Spleen (tissue), 7 donors: ENCODE measurements at regions not wholly inside any gene's neighbourhood (a gene's known extent, or its start where the extent isn't known, plus 50 kb on each side); places are given as distances from the start of the nearest gene placed in this dataset.

Experiments used
- POLR2A ChIP-seq, 3 donors: fragments of 450-650 bp; IDR thresholded peaks; one replicate each; pipeline ENCODE4 v1.5.1; 2017; ENCODE audit warnings: antibody characterized with exemption in 3 of 3, mild to moderate bottlenecking in 1 of 3
- POLR2AphosphoS5 ChIP-seq, 3 donors: sonication (generic); formaldehyde crosslinking; IDR thresholded peaks; one replicate each; pipeline ENCODE4 v1.5.1; 2017; ENCODE audit warnings: antibody characterized with exemption in 3 of 3
- TF ChIP-seq, protein P1 (sequence below), 11 experiments: fragments of 200-600 bp in 7 of 11; fragments of 450-650 bp in 4 of 11; sonication (generic) in 4 of 11; IDR thresholded peaks in 8 of 11; conservative IDR thresholded peaks in 3 of 11; 1 replicate in 7 of 11; 2 replicates in 4 of 11; pipeline versions ENCODE4 v1.4.0 to v1.8.0; 2016 to 2021; ENCODE audit warnings: antibody characterized with exemption in 11 of 11, inconsistent platforms in 4 of 11, mild to moderate bottlenecking in 1 of 11
- donor health status: DM: no; HTN: no; CAD: no; lungs with moderate emphysema.
- donor health status: DM: no; HTN: no; CAD: no.
- donor health status: DM: no; HTN: no; CAD: no.

DNA sequence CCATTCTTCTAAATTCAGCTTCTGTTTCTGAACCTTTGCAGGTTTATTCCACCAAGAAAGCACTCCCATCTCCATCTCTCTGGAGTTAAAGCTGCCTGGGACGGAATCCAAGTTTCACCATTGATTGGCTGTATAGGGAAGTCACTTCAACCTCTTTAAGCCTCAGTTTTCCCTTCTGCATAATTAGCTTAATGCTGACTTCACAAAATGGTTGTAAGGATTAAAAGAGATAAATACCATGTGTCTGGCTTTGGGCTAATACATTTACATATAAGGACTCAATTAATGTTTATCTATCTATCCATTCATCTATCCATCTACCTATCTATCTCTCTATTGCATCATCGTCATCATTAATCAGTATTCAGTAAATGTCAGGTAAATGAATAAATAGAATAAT lies 629.6 kb upstream of the MGMT start:
- TF ChIP-seq, protein P1, sequence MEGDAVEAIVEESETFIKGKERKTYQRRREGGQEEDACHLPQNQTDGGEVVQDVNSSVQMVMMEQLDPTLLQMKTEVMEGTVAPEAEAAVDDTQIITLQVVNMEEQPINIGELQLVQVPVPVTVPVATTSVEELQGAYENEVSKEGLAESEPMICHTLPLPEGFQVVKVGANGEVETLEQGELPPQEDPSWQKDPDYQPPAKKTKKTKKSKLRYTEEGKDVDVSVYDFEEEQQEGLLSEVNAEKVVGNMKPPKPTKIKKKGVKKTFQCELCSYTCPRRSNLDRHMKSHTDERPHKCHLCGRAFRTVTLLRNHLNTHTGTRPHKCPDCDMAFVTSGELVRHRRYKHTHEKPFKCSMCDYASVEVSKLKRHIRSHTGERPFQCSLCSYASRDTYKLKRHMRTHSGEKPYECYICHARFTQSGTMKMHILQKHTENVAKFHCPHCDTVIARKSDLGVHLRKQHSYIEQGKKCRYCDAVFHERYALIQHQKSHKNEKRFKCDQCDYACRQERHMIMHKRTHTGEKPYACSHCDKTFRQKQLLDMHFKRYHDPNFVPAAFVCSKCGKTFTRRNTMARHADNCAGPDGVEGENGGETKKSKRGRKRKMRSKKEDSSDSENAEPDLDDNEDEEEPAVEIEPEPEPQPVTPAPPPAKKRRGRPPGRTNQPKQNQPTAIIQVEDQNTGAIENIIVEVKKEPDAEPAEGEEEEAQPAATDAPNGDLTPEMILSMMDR (IDR thresholded peaks at IDR 0.05 in 8 of 11, conservative IDR thresholded peaks at IDR 0.05 in 3 of 11): no peak
- TF ChIP-seq POLR2AphosphoS5 (IDR thresholded peaks at IDR 0.05) (no peak), POLR2A (IDR thresholded peaks at IDR 0.05) (no peak)
